Cardiac muscle cell (in vitro differentiated cells and primary cell): ENCODE measurements at regions not wholly inside any gene's neighbourhood (a gene's known extent, or its start where the extent isn't known, plus 50 kb on each side); places are given as distances from the start of the nearest gene placed in this dataset.

Experiments
- DNase-seq, 2 donors: peaks; one replicate each; pipeline versions ENCODE4 v3.0.0 to v3.0.0-alpha.2; 2010 to 2017; ENCODE audit warnings: low read depth in 1 of 2, low spot score in 1 of 2
- H3K27ac ChIP-seq: fragments of 200-600 bp; sonication (generic); 2 replicates; pipeline ENCODE4 v1.5.1; 2016
- H3K27me3 ChIP-seq: fragments of 200-600 bp; sonication (generic); 2 replicates; pipeline ENCODE4 v1.6.0; 2016; ENCODE audit warnings: control low read depth
- H3K36me3 ChIP-seq: fragments of 200-600 bp; sonication (generic); 2 replicates; pipeline ENCODE4 v1.5.1; 2016; ENCODE audit warnings: control low read depth
- H3K4me1 ChIP-seq: fragments of 200-600 bp; sonication (generic); 2 replicates; pipeline ENCODE4 v1.8.1; 2017; ENCODE audit warnings: low read depth, mild to moderate bottlenecking, mixed run types
- H3K4me3 ChIP-seq: fragments of 200-600 bp; sonication (generic); 2 replicates; pipeline ENCODE4 v1.5.1; 2016; ENCODE audit warnings: mild to moderate bottlenecking
- H3K9me3 ChIP-seq: fragments of 200-600 bp; sonication (generic); 2 replicates; pipeline ENCODE4 v1.5.1; 2017; ENCODE audit warnings: low read depth, mild to moderate bottlenecking, control low read depth
- CTCF ChIP-seq: IDR thresholded peaks from 2 replicates; pipeline ENCODE4 v1.5.1; 2012; ENCODE audit warnings: low read depth, mild to moderate bottlenecking, low read length

- H3K4me1 ChIP-seq = no peaks in the 10 kb centered on the region
- no peaks in the 10 kb centered on the region for H3K9me3 ChIP-seq
- no peak for DNase-seq
- H3K27ac ChIP-seq = no peak overlapping the region
- peaks cover 82% of the 10 kb centered on the region for H3K27me3 ChIP-seq
- no peak for TF ChIP-seq CTCF
- H3K36me3 ChIP-seq = no peaks in the 10 kb centered on the region
- H3K4me3 ChIP-seq = no peak overlapping the region
These were observed 87.2 kb upstream of the CISTR start for GRCh38 chr12:53838978-53839377.

GRCh38 chr12:53840316-53840715 is 88.5 kb upstream of the CISTR start:
- H3K9me3 ChIP-seq = no peaks in the 10 kb centered on the region
- H3K27ac ChIP-seq = no peak overlapping the region
- H3K4me3 ChIP-seq = no peak overlapping the region
- H3K27me3 ChIP-seq = peaks cover 74% of the 10 kb centered on the region
- H3K4me1 ChIP-seq = peaks cover 6% of the 10 kb centered on the region
- no peaks in the 10 kb centered on the region for H3K36me3 ChIP-seq
- DNase-seq = no peak
- TF ChIP-seq CTCF = no peak

DNA sequence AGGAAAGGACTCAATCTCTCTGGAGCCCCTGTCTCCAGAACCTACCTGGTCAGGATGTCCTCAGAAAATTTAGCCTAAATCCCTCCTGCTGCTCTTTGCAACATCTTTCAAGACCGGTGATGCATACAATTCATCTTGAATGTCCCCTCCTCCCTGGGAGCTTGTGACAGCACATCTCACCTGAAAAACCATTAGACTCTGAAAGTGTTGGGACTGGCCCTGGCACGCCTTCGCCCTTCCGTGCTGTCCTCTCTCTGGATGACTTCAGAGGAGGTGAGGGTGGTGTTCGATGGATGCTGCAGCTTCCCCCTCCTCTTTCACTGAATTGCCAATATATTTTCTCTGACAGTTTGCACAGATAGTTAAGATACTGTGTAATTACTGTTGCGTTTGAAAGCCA is 90.9 kb upstream of the CISTR start:
- Histone ChIP-seq H3K27ac (no peak overlapping the region), H3K9me3 (no peaks in the 10 kb centered on the region), H3K4me1 (peaks cover 6% of the 10 kb centered on the region), H3K36me3 (no peaks in the 10 kb centered on the region), H3K27me3 (peaks cover 58% of the 10 kb centered on the region), H3K4me3 (no peak overlapping the region)
- no peak for TF ChIP-seq CTCF
- no peak for DNase-seq

- Histone ChIP-seq H3K4me1 (peaks cover 6% of the 10 kb centered on the region), H3K36me3 (no peaks in the 10 kb centered on the region), H3K27me3 (peaks cover 60% of the 10 kb centered on the region), H3K9me3 (no peaks in the 10 kb centered on the region), H3K4me3 (no peak overlapping the region), H3K27ac (no peak overlapping the region)
- DNase-seq = no peak
- TF ChIP-seq CTCF = no peak
These were observed 91.8 kb upstream of the CISTR start for GRCh38 chr12:53843545-53843944.

DNA sequence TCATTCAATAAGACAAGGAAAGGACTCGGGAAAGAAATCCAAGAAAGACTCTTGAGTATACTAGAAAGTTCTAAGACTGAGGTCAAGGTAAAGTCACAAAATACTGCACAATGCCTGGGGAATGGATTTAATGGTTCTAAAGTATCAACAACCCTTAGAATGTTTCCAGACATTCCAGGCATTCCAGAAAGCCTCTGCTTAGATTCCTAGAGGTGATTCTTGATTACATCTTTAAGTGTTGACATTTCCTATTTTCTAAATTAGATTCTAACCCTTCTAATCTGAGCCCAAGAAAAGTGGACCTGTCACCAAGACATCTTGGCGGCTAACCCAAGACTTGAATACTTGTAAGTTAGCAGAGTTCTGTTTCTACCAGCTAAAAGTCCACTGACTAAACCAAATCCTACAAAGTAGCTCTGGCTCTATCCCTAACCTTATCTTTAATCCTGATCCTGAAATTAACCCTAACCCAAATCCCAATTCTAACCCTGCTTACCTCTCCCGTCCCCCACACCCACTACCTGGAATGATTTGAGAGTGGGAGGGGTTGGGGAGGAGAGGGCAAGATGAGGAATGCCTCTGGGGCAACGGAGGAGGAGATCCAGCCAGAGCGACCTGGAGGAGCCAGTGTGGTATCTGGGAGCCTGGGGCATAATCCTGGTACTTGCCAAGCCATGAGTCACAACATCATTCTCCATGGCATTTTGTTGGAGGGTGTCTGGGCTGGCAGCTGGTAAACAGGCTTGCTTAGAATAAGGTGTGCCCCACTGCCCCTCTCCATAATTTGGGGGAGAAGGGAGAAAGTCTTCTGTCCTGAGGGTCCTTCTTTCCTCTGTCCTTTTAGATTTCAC is 93.4 kb upstream of the HOXC13 start:
- H3K4me1 ChIP-seq = peaks cover 6% of the 10 kb centered on the region
- H3K27me3 ChIP-seq = peaks cover 61% of the 10 kb centered on the region
- no peaks in the 10 kb centered on the region for H3K9me3 ChIP-seq
- no peak for TF ChIP-seq CTCF
- H3K27ac ChIP-seq = no peak overlapping the region
- H3K4me3 ChIP-seq = no peak overlapping the region
- DNase-seq = peak; percentile 10 to 13
- H3K36me3 ChIP-seq = no peaks in the 10 kb centered on the region
